ENCODE measurements at regions not wholly inside any gene's neighbourhood (a gene's known extent, or its start where the extent isn't known, plus 50 kb on each side); places are given as distances from the start of the nearest gene placed in this dataset.

- H3K9me3 ChIP-seq (ENCODE audit: control insufficient read depth, low read depth, low read length): no peaks in the 10 kb centered on the region
- no peak overlapping the region for H3K18ac ChIP-seq (ENCODE audit: insufficient read length, low read depth, low read length)
- H3K14ac ChIP-seq (ENCODE audit: insufficient read depth, low read length): no peak overlapping the region
- H3K9me3 Mint-ChIP-seq: peaks cover 0 to 11% of the 10 kb centered on the region in 2 experiments; a peak in 2 of 5 replicates
- H3K79me1 ChIP-seq (ENCODE audit: insufficient read depth, low read depth, low read length, poor library complexity, severe bottlenecking): no peaks in the 10 kb centered on the region
- H2BK15ac ChIP-seq (ENCODE audit: low read depth, low read length): no peak overlapping the region
- WGBS (ENCODE audit: extremely low coverage, insufficient read length, low lambda C conversion rate): no CpG with 5 or more reads among the region's 1 CpG
- H3K4me2 ChIP-seq (ENCODE audit: insufficient read depth, insufficient read length, low read length): no peak overlapping the region
- H3K79me2 ChIP-seq (ENCODE audit: insufficient read depth, low read length): no peaks in the 10 kb centered on the region
- no peak overlapping the region for H3K4me3 Mint-ChIP-seq
- H4K91ac ChIP-seq (ENCODE audit: insufficient read length, low read depth, low read length): no peak overlapping the region
- H4K20me1 ChIP-seq (ENCODE audit: control insufficient read depth, insufficient read depth, insufficient read length): no peaks in the 10 kb centered on the region
- no peak overlapping the region for H2BK5ac ChIP-seq (ENCODE audit: insufficient read length, low read length)
- no peak overlapping the region for H2AK5ac ChIP-seq (ENCODE audit: insufficient read length, low read length)
- no peak overlapping the region for H2BK12ac ChIP-seq (ENCODE audit: insufficient read length, low read depth, low read length)
- H3K23me2 ChIP-seq (ENCODE audit: insufficient read length, low read depth, low read length, poor library complexity, severe bottlenecking): no peaks in the 10 kb centered on the region
- H3K9ac ChIP-seq (ENCODE audit: extremely low read depth, insufficient read length, low read length): no peak overlapping the region
- no peak overlapping the region for H3K27ac ChIP-seq (ENCODE audit: insufficient read length, low read depth, low read length)
- H3K4ac ChIP-seq (ENCODE audit: low read depth, low read length): no peak overlapping the region
- H3K27ac Mint-ChIP-seq: no peak overlapping the region
- H3K27me3 Mint-ChIP-seq (ENCODE audit: low read depth): no peaks in the 10 kb centered on the region
- no peak overlapping the region for H2BK120ac ChIP-seq (ENCODE audit: low read depth, low read length, poor library complexity, severe bottlenecking)
- no peak overlapping the region for H4K8ac ChIP-seq (replicated peaks; ENCODE audit: insufficient read length, low read depth, low read length)
- no peaks in the 10 kb centered on the region for H3K4me1 ChIP-seq (ENCODE audit: insufficient read depth, low read length)
- no peak overlapping the region for H3K23ac ChIP-seq (ENCODE audit: insufficient read length, low read depth, low read length)
- no peak overlapping the region for H2BK20ac ChIP-seq (ENCODE audit: low read depth, low read length, poor library complexity, severe bottlenecking)
- no peak overlapping the region for H3K56ac ChIP-seq (ENCODE audit: insufficient read length, low read depth, low read length)
- peaks cover 0 to 2% (median 0%) of the 10 kb centered on the region in 3 experiments; a peak in 1 of 7 replicates for H3K36me3 Mint-ChIP-seq (ENCODE audit: insufficient read depth in 1 of 3, low read depth in 3 of 3)
- no peak for TF ChIP-seq CTCF (conservative IDR thresholded peaks at IDR 0.05)
- no peak overlapping the region for H4K5ac ChIP-seq (ENCODE audit: insufficient read length, low read depth, low read length)
- no peak for DNase-seq
- H3T11ph ChIP-seq (ENCODE audit: low read length): no peak overlapping the region
- no peak overlapping the region for H2AFZ ChIP-seq (ENCODE audit: low read length)
- H3K4me1 Mint-ChIP-seq: no peaks in the 10 kb centered on the region
- no peaks in the 10 kb centered on the region for H3K27me3 ChIP-seq (ENCODE audit: insufficient read depth, low read length)
These were observed 259.5 kb downstream of the CBLN4 start for GRCh38 chr20:55745840-55746239.

Measured in H9 (cell line).